ENCODE measurements at regions not wholly inside any gene's neighbourhood (a gene's known extent, or its start where the extent isn't known, plus 50 kb on each side); places are given as distances from the start of the nearest gene placed in this dataset.

DNA sequence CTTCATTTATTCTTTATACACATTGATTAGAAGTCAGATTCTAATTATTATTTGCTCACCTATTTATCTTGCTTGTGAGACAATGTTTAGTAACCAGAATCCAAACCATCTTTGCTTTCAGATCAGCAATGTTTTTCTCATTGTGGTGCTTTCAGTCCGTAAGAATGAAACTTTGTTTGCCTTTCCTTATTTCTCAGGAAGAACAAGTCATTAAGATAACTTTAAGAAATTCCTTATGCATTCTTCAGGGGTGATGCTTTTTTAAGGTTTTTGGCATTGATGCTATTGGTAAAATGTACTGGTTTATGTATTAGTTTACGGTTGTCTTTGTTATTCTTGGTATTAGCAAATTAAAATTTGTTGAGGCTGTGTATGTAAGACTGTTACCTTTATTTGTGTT, 120.8 kb upstream of the POU1F1 start:
- no peak overlapping the region for H3K4me3 ChIP-seq (ENCODE audit: low read depth, low read length)
- TF ChIP-seq, protein P1, sequence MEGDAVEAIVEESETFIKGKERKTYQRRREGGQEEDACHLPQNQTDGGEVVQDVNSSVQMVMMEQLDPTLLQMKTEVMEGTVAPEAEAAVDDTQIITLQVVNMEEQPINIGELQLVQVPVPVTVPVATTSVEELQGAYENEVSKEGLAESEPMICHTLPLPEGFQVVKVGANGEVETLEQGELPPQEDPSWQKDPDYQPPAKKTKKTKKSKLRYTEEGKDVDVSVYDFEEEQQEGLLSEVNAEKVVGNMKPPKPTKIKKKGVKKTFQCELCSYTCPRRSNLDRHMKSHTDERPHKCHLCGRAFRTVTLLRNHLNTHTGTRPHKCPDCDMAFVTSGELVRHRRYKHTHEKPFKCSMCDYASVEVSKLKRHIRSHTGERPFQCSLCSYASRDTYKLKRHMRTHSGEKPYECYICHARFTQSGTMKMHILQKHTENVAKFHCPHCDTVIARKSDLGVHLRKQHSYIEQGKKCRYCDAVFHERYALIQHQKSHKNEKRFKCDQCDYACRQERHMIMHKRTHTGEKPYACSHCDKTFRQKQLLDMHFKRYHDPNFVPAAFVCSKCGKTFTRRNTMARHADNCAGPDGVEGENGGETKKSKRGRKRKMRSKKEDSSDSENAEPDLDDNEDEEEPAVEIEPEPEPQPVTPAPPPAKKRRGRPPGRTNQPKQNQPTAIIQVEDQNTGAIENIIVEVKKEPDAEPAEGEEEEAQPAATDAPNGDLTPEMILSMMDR (IDR thresholded peaks at IDR 0.05; ENCODE audit: borderline replicate concordance, insufficient read depth, low read depth, low read length), result no peak

DNA sequence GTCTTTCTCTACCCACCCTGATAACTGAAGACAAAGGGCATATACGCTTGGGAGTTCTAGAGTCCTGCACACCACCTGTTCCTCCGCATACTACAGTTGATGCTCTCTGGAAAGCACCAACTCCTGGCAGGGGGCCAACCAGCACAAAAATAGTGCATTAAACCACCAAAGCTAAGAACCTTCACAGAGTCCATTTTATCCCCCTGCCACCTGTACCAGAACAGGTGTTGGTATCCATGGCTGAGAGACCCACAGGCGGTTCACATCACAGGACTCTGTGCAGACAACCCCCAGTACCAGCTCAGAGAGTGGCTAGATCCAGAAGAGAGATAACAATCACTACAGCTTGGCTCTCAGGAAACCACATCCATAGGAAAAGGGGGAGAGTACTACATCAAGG, 114.4 kb upstream of the POU1F1 start:
- no peak overlapping the region for H3K4me3 ChIP-seq (ENCODE audit: low read depth, low read length)
- TF ChIP-seq, protein P1 (IDR thresholded peaks at IDR 0.05; ENCODE audit: borderline replicate concordance, insufficient read depth, low read depth, low read length), result no peak

DNA sequence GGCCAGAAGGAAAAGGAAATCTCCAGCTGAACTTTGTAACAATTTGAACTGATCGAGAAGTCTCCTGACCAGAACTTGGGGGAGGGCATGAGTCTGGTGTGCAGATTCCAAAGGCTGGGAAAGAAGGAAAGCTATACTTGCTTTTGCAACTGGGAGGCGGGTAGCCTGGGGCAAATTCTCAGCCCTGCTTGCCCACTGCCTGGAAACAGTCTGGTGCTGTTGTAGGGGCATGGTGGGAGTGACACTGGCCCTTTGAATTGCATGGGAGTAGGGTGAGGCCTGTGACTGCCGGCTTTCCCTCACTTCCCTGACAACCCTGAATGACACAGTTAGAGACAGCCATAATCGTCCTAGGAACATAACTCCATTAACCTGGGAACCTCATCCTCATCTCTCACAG, 114.0 kb upstream of the POU1F1 start:
- no peak overlapping the region for H3K4me3 ChIP-seq (ENCODE audit: low read depth, low read length)
- TF ChIP-seq, protein P1 (IDR thresholded peaks at IDR 0.05; ENCODE audit: borderline replicate concordance, insufficient read depth, low read depth, low read length), result no peak

DNA sequence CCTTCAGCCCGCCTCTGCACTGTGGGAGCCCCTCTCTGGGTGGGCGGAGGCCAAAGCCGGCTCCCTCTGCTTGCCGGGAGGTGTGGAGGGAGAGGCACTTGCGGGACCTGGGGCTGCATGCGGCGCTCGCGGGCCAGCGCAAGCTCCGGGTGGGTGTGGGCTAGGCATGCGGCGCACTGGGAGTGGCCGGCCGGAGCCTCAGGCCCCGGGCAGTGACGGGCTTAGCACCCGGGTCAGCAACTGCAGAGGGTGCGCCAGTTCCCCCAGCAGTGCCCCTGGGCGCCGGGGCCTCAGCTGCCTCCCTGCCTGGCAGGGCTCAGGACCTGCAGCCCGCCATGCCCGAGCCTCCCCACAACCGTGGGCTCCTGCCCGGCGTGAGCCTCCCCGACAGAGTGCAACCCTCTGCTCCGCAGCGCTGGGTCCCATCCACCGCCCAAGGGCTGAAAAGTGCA, 98.9 kb upstream of the POU1F1 start:
- H3K4me3 ChIP-seq (ENCODE audit: low read depth, low read length), result no peak overlapping the region
- TF ChIP-seq, protein P1 (IDR thresholded peaks at IDR 0.05; ENCODE audit: borderline replicate concordance, insufficient read depth, low read depth, low read length), result no peak

DNA sequence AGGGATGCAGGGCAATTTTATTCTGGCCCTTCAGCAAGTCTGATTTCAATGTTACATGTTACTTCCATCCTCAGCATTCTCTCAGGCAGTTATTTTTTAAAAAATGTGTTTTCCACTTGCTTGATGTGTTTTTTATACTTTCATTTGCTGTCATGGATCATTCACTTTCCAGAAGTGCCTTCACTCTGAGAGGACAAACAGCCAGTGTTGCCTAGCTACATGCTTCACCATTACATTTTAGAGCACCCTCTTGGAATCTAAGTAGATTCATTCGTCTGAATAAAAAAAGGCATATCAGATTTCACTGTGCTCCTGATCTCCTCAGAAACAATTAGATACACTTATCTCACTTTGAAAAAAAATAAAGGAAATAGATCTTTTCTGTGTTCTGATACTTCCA, 93.6 kb upstream of the POU1F1 start:
- H3K4me3 ChIP-seq (ENCODE audit: low read depth, low read length), result no peak overlapping the region
- TF ChIP-seq, protein P1 (IDR thresholded peaks at IDR 0.05; ENCODE audit: borderline replicate concordance, insufficient read depth, low read depth, low read length), result no peak

DNA sequence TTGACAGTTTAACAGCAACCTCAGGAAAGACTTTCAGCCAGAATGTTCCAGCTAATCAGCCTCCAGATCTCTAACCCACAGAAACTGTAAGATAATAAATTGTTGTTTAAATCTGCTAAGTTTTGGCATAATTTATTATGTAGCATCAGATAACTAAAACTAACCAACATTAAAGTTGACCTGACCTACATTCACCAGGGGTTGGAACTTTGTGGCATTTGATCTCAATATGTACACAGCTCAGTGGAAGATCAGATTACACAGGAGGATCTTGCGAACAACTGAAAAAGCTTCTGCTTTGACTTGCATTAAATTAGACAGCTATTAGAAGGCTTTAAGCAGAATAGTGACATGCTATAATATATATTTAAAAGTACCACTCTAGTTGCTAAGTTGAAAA, 91.4 kb upstream of the POU1F1 start:
- TF ChIP-seq, protein P1 (IDR thresholded peaks at IDR 0.05; ENCODE audit: borderline replicate concordance, insufficient read depth, low read depth, low read length), result no peak
- no peak overlapping the region for H3K4me3 ChIP-seq (ENCODE audit: low read depth, low read length)

DNA sequence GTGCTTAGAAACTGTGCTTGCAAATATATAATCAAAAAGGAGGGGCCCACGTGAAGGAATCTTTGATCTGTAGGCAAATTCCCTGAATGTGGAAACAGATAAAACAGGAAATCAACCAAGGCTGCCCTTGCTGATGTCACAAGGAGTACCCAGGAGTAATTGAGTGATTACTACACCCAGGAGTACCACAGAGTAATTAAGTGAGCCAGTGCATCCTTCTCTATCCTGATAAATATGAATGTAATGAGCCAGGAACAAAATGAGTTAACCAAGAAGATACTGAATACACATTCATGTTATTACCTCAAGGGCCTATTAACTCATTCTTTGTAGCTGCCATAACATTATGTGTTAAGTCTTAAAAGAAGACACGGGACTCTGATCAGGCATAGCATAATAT, 87.3 kb upstream of the POU1F1 start:
- TF ChIP-seq, protein P1 (IDR thresholded peaks at IDR 0.05; ENCODE audit: borderline replicate concordance, insufficient read depth, low read depth, low read length), result no peak
- no peak overlapping the region for H3K4me3 ChIP-seq (ENCODE audit: low read depth, low read length)

All from GM12875 (cell line).